HUES64 (cell line): ENCODE measurements at regions not wholly inside any gene's neighbourhood (a gene's known extent, or its start where the extent isn't known, plus 50 kb on each side); places are given as distances from the start of the nearest gene placed in this dataset.

Experiments used
- H3K27ac ChIP-seq: 2 replicates; pipeline ENCODE4 v1.7.0; 2013; ENCODE audit warnings: low read depth, low read length, inconsistent platforms
- H3K27me3 ChIP-seq: 2 replicates; pipeline ENCODE4 v1.6.1; 2013; ENCODE audit warnings: mild to moderate bottlenecking, low read length; ENCODE audit not compliant: insufficient read depth
- H3K36me3 ChIP-seq: 2 replicates; pipeline ENCODE4 v1.6.1; 2013; ENCODE audit warnings: mild to moderate bottlenecking, low read length; ENCODE audit not compliant: insufficient read depth
- H3K4me1 ChIP-seq: 2 replicates; pipeline ENCODE4 v1.6.1; 2013; ENCODE audit warnings: mild to moderate bottlenecking, low read length, moderate library complexity; ENCODE audit not compliant: insufficient read depth
- H3K4me3 ChIP-seq: 2 replicates; pipeline ENCODE4 v1.5.1; 2013; ENCODE audit warnings: mild to moderate bottlenecking, low read length, moderate library complexity
- H3K9ac ChIP-seq: 2 replicates; pipeline ENCODE4 v1.6.1; 2013; ENCODE audit warnings: mild to moderate bottlenecking, low read depth, low read length
- H3K9me3 ChIP-seq: 2 replicates; pipeline ENCODE4 v1.6.1; 2013; ENCODE audit warnings: low read depth, low read length; ENCODE audit not compliant: insufficient read depth
- whole genome bisulfite sequencing: fragments of 150-250, 120-280 bp; methylation state at CpG from one replicate; pipeline ENCODE4 v1.1.7; 2013; ENCODE audit warnings: missing lambda C conversion rate; 5-methylcytosine and 5-hydroxymethylcytosine counted together

- H3K4me1 ChIP-seq: no peaks in the 10 kb centered on the region
- H3K4me3 ChIP-seq: no peak overlapping the region
- no peaks in the 10 kb centered on the region for H3K36me3 ChIP-seq
- no peaks in the 10 kb centered on the region for H3K9me3 ChIP-seq
- no peaks in the 10 kb centered on the region for H3K27me3 ChIP-seq
- H3K9ac ChIP-seq: no peak overlapping the region
- H3K27ac ChIP-seq: no peak overlapping the region
- WGBS: 89% methylated on average over 6 of the region's 6 CpGs
Measured at GRCh38 chr14:98408024-98408555, 863.9 kb downstream of the BCL11B start.

GRCh38 chr14:98408713-98409112 lies 863.3 kb downstream of the BCL11B start:
- no peaks in the 10 kb centered on the region for H3K9me3 ChIP-seq
- no peaks in the 10 kb centered on the region for H3K27me3 ChIP-seq
- no peak overlapping the region for H3K4me3 ChIP-seq
- no peaks in the 10 kb centered on the region for H3K4me1 ChIP-seq
- H3K27ac ChIP-seq: no peak overlapping the region
- 98% methylated on average over 6 of the region's 6 CpGs for WGBS
- H3K36me3 ChIP-seq: no peaks in the 10 kb centered on the region
- no peak overlapping the region for H3K9ac ChIP-seq

GRCh38 chr14:98411154-98411553 lies 860.8 kb downstream of the BCL11B start:
- WGBS: 96% methylated on average over 8 of the region's 8 CpGs
- H3K27ac ChIP-seq: no peak overlapping the region

GRCh38 chr14:98412431-98412830 lies 859.6 kb downstream of the BCL11B start:
- Histone ChIP-seq H3K4me3 (no peak overlapping the region), H3K4me1 (no peaks in the 10 kb centered on the region), H3K27me3 (no peaks in the 10 kb centered on the region), H3K9me3 (no peaks in the 10 kb centered on the region), H3K27ac (no peak overlapping the region), H3K9ac (no peak overlapping the region), H3K36me3 (no peaks in the 10 kb centered on the region)
- 97% methylated on average over 2 of the region's 2 CpGs for WGBS

More at GRCh38 chr14:98411154-98411553, 860.8 kb downstream of the BCL11B start:
- no peaks in the 10 kb centered on the region for H3K4me1 ChIP-seq
- no peak overlapping the region for H3K4me3 ChIP-seq
- no peaks in the 10 kb centered on the region for H3K36me3 ChIP-seq
- H3K27me3 ChIP-seq: no peaks in the 10 kb centered on the region
- H3K9me3 ChIP-seq: no peaks in the 10 kb centered on the region
- no peak overlapping the region for H3K9ac ChIP-seq

- Histone ChIP-seq H3K27ac (no peak overlapping the region), H3K4me3 (no peak overlapping the region), H3K9me3 (no peaks in the 10 kb centered on the region), H3K36me3 (no peaks in the 10 kb centered on the region), H3K4me1 (no peaks in the 10 kb centered on the region), H3K9ac (no peak overlapping the region), H3K27me3 (no peaks in the 10 kb centered on the region)
- 86% methylated on average over 6 of the region's 6 CpGs for WGBS
Measured at GRCh38 chr14:98415766-98416165, 856.2 kb downstream of the BCL11B start.

- no peaks in the 10 kb centered on the region for H3K36me3 ChIP-seq
- WGBS: 96% methylated on average over 15 of the region's 15 CpGs
Measured at GRCh38 chr14:98417001-98417400, 855.0 kb downstream of the BCL11B start.

GRCh38 chr14:98428483-98428994 lies 843.5 kb downstream of the BCL11B start:
- WGBS: 100% methylated on average over 1 of the region's 2 CpGs
- Histone ChIP-seq H3K27ac (no peak overlapping the region), H3K27me3 (no peaks in the 10 kb centered on the region), H3K4me3 (no peak overlapping the region), H3K36me3 (no peaks in the 10 kb centered on the region), H3K9me3 (no peaks in the 10 kb centered on the region), H3K4me1 (no peaks in the 10 kb centered on the region), H3K9ac (no peak overlapping the region)

More at GRCh38 chr14:98417001-98417400, 855.0 kb downstream of the BCL11B start:
- no peak overlapping the region for H3K4me3 ChIP-seq
- no peaks in the 10 kb centered on the region for H3K27me3 ChIP-seq
- H3K27ac ChIP-seq: no peak overlapping the region
- H3K9me3 ChIP-seq: no peaks in the 10 kb centered on the region
- H3K9ac ChIP-seq: no peak overlapping the region
- no peaks in the 10 kb centered on the region for H3K4me1 ChIP-seq

GRCh38 chr14:98433436-98433835 lies 838.6 kb downstream of the BCL11B start:
- WGBS: 97% methylated on average over 4 of the region's 4 CpGs

GRCh38 chr14:98437113-98437512 lies 834.9 kb downstream of the BCL11B start:
- no peak overlapping the region for H3K9ac ChIP-seq

More at GRCh38 chr14:98433436-98433835, 838.6 kb downstream of the BCL11B start:
- no peak overlapping the region for H3K27ac ChIP-seq
- no peak overlapping the region for H3K9ac ChIP-seq
- H3K36me3 ChIP-seq: no peaks in the 10 kb centered on the region
- H3K4me3 ChIP-seq: no peak overlapping the region
- H3K4me1 ChIP-seq: no peaks in the 10 kb centered on the region
- 0 out of 2 replicates have a peak, but pooled peaks cover 8% of the 10 kb centered on the region for H3K9me3 ChIP-seq
- H3K27me3 ChIP-seq: no peaks in the 10 kb centered on the region

GRCh38 chr14:98444077-98444476 lies 827.9 kb downstream of the BCL11B start:
- 95% methylated on average over 2 of the region's 2 CpGs for WGBS
- Histone ChIP-seq H3K27me3 (no peaks in the 10 kb centered on the region), H3K9ac (no peak overlapping the region), H3K4me1 (peaks cover 11% of the 10 kb centered on the region; the same call in 1 of the 2 replicates), H3K4me3 (no peak overlapping the region), H3K36me3 (no peaks in the 10 kb centered on the region), H3K27ac (no peak overlapping the region), H3K9me3 (no peaks in the 10 kb centered on the region)

More at GRCh38 chr14:98437113-98437512, 834.9 kb downstream of the BCL11B start:
- H3K4me3 ChIP-seq: no peak overlapping the region
- H3K27ac ChIP-seq: no peak overlapping the region
- H3K9me3 ChIP-seq: 0 out of 2 replicates have a peak, but pooled peaks cover 8% of the 10 kb centered on the region
- H3K4me1 ChIP-seq: no peaks in the 10 kb centered on the region
- WGBS: 97% methylated on average over 2 of the region's 2 CpGs
- H3K36me3 ChIP-seq: no peaks in the 10 kb centered on the region
- no peaks in the 10 kb centered on the region for H3K27me3 ChIP-seq

GRCh38 chr14:98445718-98446117 lies 826.3 kb downstream of the BCL11B start:
- H3K9ac ChIP-seq: no peak overlapping the region
- H3K27me3 ChIP-seq: no peaks in the 10 kb centered on the region
- H3K9me3 ChIP-seq: no peaks in the 10 kb centered on the region
- no peak overlapping the region for H3K4me3 ChIP-seq
- H3K27ac ChIP-seq: no peak overlapping the region
- H3K36me3 ChIP-seq: no peaks in the 10 kb centered on the region
- WGBS: 58% methylated on average over 2 of the region's 2 CpGs
- H3K4me1 ChIP-seq: peaks cover 11% of the 10 kb centered on the region; the same call in 1 of the 2 replicates
